SK-N-SH (cell line): ENCODE measurements at regions not wholly inside any gene's neighbourhood (a gene's known extent, or its start where the extent isn't known, plus 50 kb on each side); places are given as distances from the start of the nearest gene placed in this dataset.
A peak's percentile ranks its signal among the peaks of the same experiment; 100 is the strongest.

Experiments
- CTCF ChIA-PET: fragments of 300-600, 350-600 bp; formaldehyde crosslinking; extraction: SDS; loops from one replicate; lab custom pipeline; 2021; lab: Yijun Ruan, JAX
- POLR2A ChIA-PET: fragments of 350-600 bp; sonication (Branson Sonifier 250); formaldehyde crosslinking; extraction: SDS; loops from one replicate; lab custom pipeline; 2020; ENCODE audit warnings: antibody characterized with exemption, inconsistent platforms; lab: Yijun Ruan, JAX
- DNase-seq: peaks from one replicate; pipeline ENCODE4 v3.0.0; 2012
- H2AFZ ChIP-seq: fragments of 200-600 bp; sonication (generic); 2 replicates; pipeline ENCODE4 v1.8.1; 2016; ENCODE audit warnings: antibody characterized with exemption, mild to moderate bottlenecking, low read depth
- H3F3A ChIP-seq: fragments of 200-600 bp; sonication (generic); replicated peaks from 2 replicates; pipeline ENCODE3; 2016; ENCODE audit warnings: antibody characterized with exemption, mild to moderate bottlenecking; ENCODE audit not compliant: insufficient read depth
- H3K27ac ChIP-seq, 2 experiments: fragments of 200-500 bp in 1 of 2; fragments of 200-600 bp in 1 of 2; sonication (Bioruptor generic) in 1 of 2; sonication (generic), shearing (Covaris generic) in 1 of 2; 2 replicates each; pipeline versions ENCODE4 v1.5.1 to v1.6.1; 2014 to 2016; ENCODE audit warnings: low read depth in 2 of 2, inconsistent platforms in 1 of 2, low read length in 1 of 2, mild to moderate bottlenecking in 1 of 2, mixed read lengths in 1 of 2
- H3K27me3 ChIP-seq: fragments of 200-600 bp; sonication (generic), shearing (Covaris generic); 2 replicates; pipeline ENCODE4 v1.6.1; 2016; ENCODE audit warnings: mixed run types; ENCODE audit not compliant: insufficient read depth
- H3K36me3 ChIP-seq, 2 experiments: fragments of 200-500 bp in 1 of 2; fragments of 200-600 bp in 1 of 2; sonication (Bioruptor generic) in 1 of 2; sonication (generic) in 1 of 2; replicated peaks in 1 of 2; 2 replicates each; pipeline versions ENCODE3 to v1.5.1; 2014 to 2016; ENCODE audit warnings: low read length in 1 of 2, mild to moderate bottlenecking in 1 of 2; ENCODE audit not compliant: insufficient read depth in 2 of 2, control insufficient read depth in 1 of 2
- H3K4me1 ChIP-seq, 2 experiments: fragments of 200-500 bp in 1 of 2; fragments of 200-600 bp in 1 of 2; sonication (Bioruptor generic) in 1 of 2; sonication (generic), shearing (Covaris generic) in 1 of 2; 2 replicates each; pipeline versions ENCODE4 v1.5.1 to v1.6.1; 2014 to 2016; ENCODE audit warnings: low read depth in 1 of 2, low read length in 1 of 2, mixed run types in 1 of 2; ENCODE audit not compliant: insufficient read depth in 2 of 2, control insufficient read depth in 1 of 2
- H3K4me2 ChIP-seq: fragments of 200-600 bp; sonication (generic), shearing (Covaris generic); 2 replicates; pipeline ENCODE4 v1.6.1; 2017; ENCODE audit warnings: mixed run types
- H3K4me3 ChIP-seq, 2 experiments: fragments of 200-500 bp in 1 of 2; fragments of 200-600 bp in 1 of 2; sonication (Bioruptor generic) in 1 of 2; sonication (generic), shearing (Covaris generic) in 1 of 2; 2 replicates each; pipeline versions ENCODE4 v1.5.1 to v1.8.1; 2014 to 2016; ENCODE audit warnings: low read depth in 2 of 2, inconsistent platforms in 1 of 2, low read length in 1 of 2, mild to moderate bottlenecking in 1 of 2, mixed read lengths in 1 of 2, moderate library complexity in 1 of 2
- H3K79me2 ChIP-seq: fragments of 200-600 bp; sonication (generic); 2 replicates; pipeline ENCODE4 v1.8.1; 2017; ENCODE audit warnings: mild to moderate bottlenecking; ENCODE audit not compliant: insufficient read depth
- H3K9ac ChIP-seq: fragments of 200-600 bp; sonication (generic); 2 replicates; pipeline ENCODE4 v1.6.1; 2017; ENCODE audit warnings: mixed run types
- H3K9me2 ChIP-seq: fragments of 200-600 bp; sonication (generic); 2 replicates; pipeline ENCODE4 v1.6.1; 2017; ENCODE audit warnings: mixed run types
- H3K9me3 ChIP-seq: fragments of 200-600 bp; sonication (generic); 2 replicates; pipeline ENCODE4 v1.6.1; 2017; ENCODE audit warnings: mixed run types, mild to moderate bottlenecking, moderate library complexity
- H4K20me1 ChIP-seq: fragments of 200-600 bp; sonication (generic); 2 replicates; pipeline ENCODE4 v1.6.1; 2017; ENCODE audit warnings: mild to moderate bottlenecking, mixed run types; ENCODE audit not compliant: insufficient read depth
- FOXM1 ChIP-seq: IDR thresholded peaks from 2 replicates; pipeline ENCODE4 v1.4.0; 2012; ENCODE audit warnings: low read depth, mild to moderate bottlenecking
- GATA2 ChIP-seq: sonication (generic); formaldehyde crosslinking; IDR thresholded peaks from 2 replicates; pipeline ENCODE4 v1.5.0; 2020; ENCODE audit warnings: mild to moderate bottlenecking, missing genetic modification reagents
- RAD21 ChIP-seq: IDR thresholded peaks from 2 replicates; pipeline ENCODE4 v1.6.1; 2012; ENCODE audit warnings: mild to moderate bottlenecking, low read length
- RCOR1 ChIP-seq: fragments of 150-350 bp; IDR thresholded peaks from 2 replicates; pipeline ENCODE4 v1.6.1; 2017; ENCODE audit warnings: antibody characterized with exemption, low read length
- RXRA ChIP-seq: IDR thresholded peaks from 2 replicates; pipeline ENCODE4 v1.4.0; 2012; ENCODE audit warnings: low read depth, mild to moderate bottlenecking, borderline replicate concordance
- SIN3A ChIP-seq: IDR thresholded peaks from 2 replicates; pipeline ENCODE4 v1.6.1; 2012; ENCODE audit warnings: low read depth, mild to moderate bottlenecking, low read length, moderate library complexity, borderline replicate concordance
- SMC3 ChIP-seq: IDR thresholded peaks from 2 replicates; pipeline ENCODE4 v1.6.1; 2012; ENCODE audit warnings: low read depth, low read length, improper control_type of control experiment
- TCF12 ChIP-seq: IDR thresholded peaks from 2 replicates; pipeline ENCODE4 v1.4.0; 2012
- TEAD4 ChIP-seq: IDR thresholded peaks from 2 replicates; pipeline ENCODE4 v1.4.0; 2012; ENCODE audit warnings: mild to moderate bottlenecking, borderline replicate concordance; ENCODE audit not compliant: insufficient read depth
- WGBS: methylation state at CpG from one replicate; pipeline ENCODE4 v1.1.6; 2017; ENCODE audit warnings: low lambda C conversion rate; 5-methylcytosine and 5-hydroxymethylcytosine counted together
- TF ChIP-seq, protein P1 (sequence below): fragments of 200-600 bp; sonication (generic); IDR thresholded peaks from 2 replicates; pipeline ENCODE4 v1.6.1; 2017; ENCODE audit warnings: antibody characterized with exemption, mild to moderate bottlenecking, moderate library complexity
- TF ChIP-seq, protein P2 (sequence below): fragments of 150-350 bp; IDR thresholded peaks from 2 replicates; pipeline ENCODE4 v1.6.1; 2016; ENCODE audit warnings: mild to moderate bottlenecking, low read depth, low read length
- TF ChIP-seq, protein P3 (sequence below): IDR thresholded peaks from 2 replicates; pipeline ENCODE4 v1.4.0; 2012; ENCODE audit warnings: low read depth, borderline replicate concordance
- TF ChIP-seq, protein P4 (sequence below): fragments of 150-350 bp; IDR thresholded peaks from 2 replicates; pipeline ENCODE4 v1.6.1; 2017; ENCODE audit warnings: antibody characterized with exemption, low read length, low read depth, borderline replicate concordance
- TF ChIP-seq, protein P5 (sequence below): IDR thresholded peaks from 2 replicates; pipeline ENCODE4 v1.4.0; 2012; ENCODE audit warnings: low read depth, borderline replicate concordance

DNA sequence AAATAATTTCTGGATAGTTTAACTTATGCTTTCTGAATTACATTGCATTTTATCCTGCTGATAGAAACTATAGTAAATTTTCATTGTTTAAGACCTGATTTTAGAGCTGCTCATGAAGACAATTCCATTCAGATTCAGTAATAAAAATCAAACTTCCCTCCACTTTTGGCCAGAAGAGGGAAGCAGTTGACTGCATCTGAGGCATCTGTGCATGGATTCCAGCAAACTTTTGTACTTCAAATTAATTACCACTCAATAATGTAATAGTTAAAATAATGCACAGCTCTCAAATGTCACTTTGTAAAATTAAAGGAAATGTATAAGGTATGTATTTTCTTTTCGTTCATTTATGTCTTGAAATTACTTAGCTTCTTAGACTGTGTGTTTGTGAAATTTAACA, 64.2 kb upstream of the SLC35B3 start:
- WGBS = 15% methylated on average over 1 of the region's 1 CpG
- Histone ChIP-seq H3K4me1 (no peaks in the 10 kb centered on the region), H3K4me2 (no peak overlapping the region), H3K36me3 (no peaks in the 10 kb centered on the region), H3K9me3 (no peaks in the 10 kb centered on the region; the same call in 1 of the 2 replicates), H3K79me2 (no peaks in the 10 kb centered on the region), H3K9ac (no peak overlapping the region), H4K20me1 (no peaks in the 10 kb centered on the region), H3K27me3 (no peaks in the 10 kb centered on the region), H2AFZ (no peak overlapping the region), H3K9me2 (no peaks in the 10 kb centered on the region), H3F3A (no peaks in the 10 kb centered on the region), H3K27ac (no peak overlapping the region), H3K4me3 (no peak overlapping the region)
- POLR2A ChIA-PET = no interaction called here
- TF ChIP-seq, protein P1, sequence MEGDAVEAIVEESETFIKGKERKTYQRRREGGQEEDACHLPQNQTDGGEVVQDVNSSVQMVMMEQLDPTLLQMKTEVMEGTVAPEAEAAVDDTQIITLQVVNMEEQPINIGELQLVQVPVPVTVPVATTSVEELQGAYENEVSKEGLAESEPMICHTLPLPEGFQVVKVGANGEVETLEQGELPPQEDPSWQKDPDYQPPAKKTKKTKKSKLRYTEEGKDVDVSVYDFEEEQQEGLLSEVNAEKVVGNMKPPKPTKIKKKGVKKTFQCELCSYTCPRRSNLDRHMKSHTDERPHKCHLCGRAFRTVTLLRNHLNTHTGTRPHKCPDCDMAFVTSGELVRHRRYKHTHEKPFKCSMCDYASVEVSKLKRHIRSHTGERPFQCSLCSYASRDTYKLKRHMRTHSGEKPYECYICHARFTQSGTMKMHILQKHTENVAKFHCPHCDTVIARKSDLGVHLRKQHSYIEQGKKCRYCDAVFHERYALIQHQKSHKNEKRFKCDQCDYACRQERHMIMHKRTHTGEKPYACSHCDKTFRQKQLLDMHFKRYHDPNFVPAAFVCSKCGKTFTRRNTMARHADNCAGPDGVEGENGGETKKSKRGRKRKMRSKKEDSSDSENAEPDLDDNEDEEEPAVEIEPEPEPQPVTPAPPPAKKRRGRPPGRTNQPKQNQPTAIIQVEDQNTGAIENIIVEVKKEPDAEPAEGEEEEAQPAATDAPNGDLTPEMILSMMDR = peak; percentile 31
- no peak for TF ChIP-seq RCOR1
- TF ChIP-seq, protein P2, sequence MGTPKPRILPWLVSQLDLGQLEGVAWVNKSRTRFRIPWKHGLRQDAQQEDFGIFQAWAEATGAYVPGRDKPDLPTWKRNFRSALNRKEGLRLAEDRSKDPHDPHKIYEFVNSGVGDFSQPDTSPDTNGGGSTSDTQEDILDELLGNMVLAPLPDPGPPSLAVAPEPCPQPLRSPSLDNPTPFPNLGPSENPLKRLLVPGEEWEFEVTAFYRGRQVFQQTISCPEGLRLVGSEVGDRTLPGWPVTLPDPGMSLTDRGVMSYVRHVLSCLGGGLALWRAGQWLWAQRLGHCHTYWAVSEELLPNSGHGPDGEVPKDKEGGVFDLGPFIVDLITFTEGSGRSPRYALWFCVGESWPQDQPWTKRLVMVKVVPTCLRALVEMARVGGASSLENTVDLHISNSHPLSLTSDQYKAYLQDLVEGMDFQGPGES = no peak
- TF ChIP-seq GATA2 (CRISPR knock-in tag) = no peak
- TF ChIP-seq RAD21 = peak; percentile 70
- CTCF ChIA-PET = interaction anchor here (0.8 to 2.2 kb wide), 17 partner anchors 9 to 483 kb away, joined by 3 to 21 read pairs (median 4); no protein-coding TSS in a partner anchor
- DNase-seq = peak; percentile 2

DNA sequence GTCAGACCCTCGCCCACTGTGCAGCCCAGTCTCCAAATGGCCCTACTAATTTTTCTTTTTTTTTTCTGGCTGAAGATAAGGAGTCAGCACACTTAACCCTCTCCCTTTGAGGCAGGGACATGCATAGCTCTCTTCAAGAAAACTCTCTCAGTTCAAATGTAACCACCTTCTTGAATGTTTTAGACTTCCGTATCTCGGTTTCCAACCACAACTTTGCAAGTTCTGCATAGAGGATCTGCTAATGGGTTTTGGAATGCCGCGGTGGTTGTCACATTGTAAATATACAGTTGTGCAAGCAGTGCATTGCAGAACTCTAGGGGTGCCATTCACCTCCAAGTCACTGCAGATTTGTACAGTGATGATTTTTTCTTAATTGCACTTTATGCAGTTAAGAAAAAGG, 59.4 kb upstream of the SLC35B3 start:
- Histone ChIP-seq H3K4me2 (no peak overlapping the region), H3K27me3 (no peaks in the 10 kb centered on the region), H3K36me3 (no peaks in the 10 kb centered on the region), H3K4me1 (no peaks in the 10 kb centered on the region; a peak in 1 of 4 replicates), H2AFZ (no peak overlapping the region), H3K79me2 (no peaks in the 10 kb centered on the region), H4K20me1 (no peaks in the 10 kb centered on the region), H3K27ac (no peak overlapping the region), H3K9me2 (no peaks in the 10 kb centered on the region), H3K9me3 (no peaks in the 10 kb centered on the region), H3K4me3 (no peak overlapping the region), H3F3A (no peaks in the 10 kb centered on the region), H3K9ac (no peak overlapping the region)
- CTCF ChIA-PET = no interaction called here
- TF ChIP-seq SIN3A (no peak), SMC3 (no peak), TCF12 (no peak), TEAD4 (no peak), RXRA (no peak), FOXM1 (no peak)
- TF ChIP-seq, protein P1 = no peak
- TF ChIP-seq, protein P3, sequence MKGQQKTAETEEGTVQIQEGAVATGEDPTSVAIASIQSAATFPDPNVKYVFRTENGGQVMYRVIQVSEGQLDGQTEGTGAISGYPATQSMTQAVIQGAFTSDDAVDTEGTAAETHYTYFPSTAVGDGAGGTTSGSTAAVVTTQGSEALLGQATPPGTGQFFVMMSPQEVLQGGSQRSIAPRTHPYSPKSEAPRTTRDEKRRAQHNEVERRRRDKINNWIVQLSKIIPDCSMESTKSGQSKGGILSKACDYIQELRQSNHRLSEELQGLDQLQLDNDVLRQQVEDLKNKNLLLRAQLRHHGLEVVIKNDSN = no peak
- TF ChIP-seq, protein P4, sequence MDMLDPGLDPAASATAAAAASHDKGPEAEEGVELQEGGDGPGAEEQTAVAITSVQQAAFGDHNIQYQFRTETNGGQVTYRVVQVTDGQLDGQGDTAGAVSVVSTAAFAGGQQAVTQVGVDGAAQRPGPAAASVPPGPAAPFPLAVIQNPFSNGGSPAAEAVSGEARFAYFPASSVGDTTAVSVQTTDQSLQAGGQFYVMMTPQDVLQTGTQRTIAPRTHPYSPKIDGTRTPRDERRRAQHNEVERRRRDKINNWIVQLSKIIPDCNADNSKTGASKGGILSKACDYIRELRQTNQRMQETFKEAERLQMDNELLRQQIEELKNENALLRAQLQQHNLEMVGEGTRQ = no peak
- TF ChIP-seq, protein P5, sequence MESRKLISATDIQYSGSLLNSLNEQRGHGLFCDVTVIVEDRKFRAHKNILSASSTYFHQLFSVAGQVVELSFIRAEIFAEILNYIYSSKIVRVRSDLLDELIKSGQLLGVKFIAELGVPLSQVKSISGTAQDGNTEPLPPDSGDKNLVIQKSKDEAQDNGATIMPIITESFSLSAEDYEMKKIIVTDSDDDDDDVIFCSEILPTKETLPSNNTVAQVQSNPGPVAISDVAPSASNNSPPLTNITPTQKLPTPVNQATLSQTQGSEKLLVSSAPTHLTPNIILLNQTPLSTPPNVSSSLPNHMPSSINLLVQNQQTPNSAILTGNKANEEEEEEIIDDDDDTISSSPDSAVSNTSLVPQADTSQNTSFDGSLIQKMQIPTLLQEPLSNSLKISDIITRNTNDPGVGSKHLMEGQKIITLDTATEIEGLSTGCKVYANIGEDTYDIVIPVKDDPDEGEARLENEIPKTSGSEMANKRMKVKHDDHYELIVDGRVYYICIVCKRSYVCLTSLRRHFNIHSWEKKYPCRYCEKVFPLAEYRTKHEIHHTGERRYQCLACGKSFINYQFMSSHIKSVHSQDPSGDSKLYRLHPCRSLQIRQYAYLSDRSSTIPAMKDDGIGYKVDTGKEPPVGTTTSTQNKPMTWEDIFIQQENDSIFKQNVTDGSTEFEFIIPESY = no peak
- WGBS = 47% methylated on average over 5 of the region's 5 CpGs
- no peak for DNase-seq
- POLR2A ChIA-PET = no interaction called here
